H1 (cell line): ENCODE measurements at regions not wholly inside any gene's neighbourhood (a gene's known extent, or its start where the extent isn't known, plus 50 kb on each side); places are given as distances from the start of the nearest gene placed in this dataset.

Experiments used
- BCL11A ChIP-seq, 2 experiments: IDR thresholded peaks; one replicate each; pipeline ENCODE4 v1.6.1; 2011; ENCODE audit warnings: low read depth in 2 of 2, low read length in 2 of 2, mild to moderate bottlenecking in 2 of 2
- EP300 ChIP-seq, 2 experiments: IDR thresholded peaks; 1 replicate in 1 of 2; 2 replicates in 1 of 2; pipeline ENCODE4 v1.6.1; 2011 to 2012; ENCODE audit warnings: low read depth in 2 of 2, low read length in 2 of 2, mild to moderate bottlenecking in 2 of 2, borderline replicate concordance in 1 of 2, inconsistent platforms in 1 of 2, moderate library complexity in 1 of 2

- TF ChIP-seq EP300 (IDR thresholded peaks at IDR 0.05; ENCODE audit: borderline replicate concordance in 1 of 2, low read depth in 2 of 2, low read length in 2 of 2) (no peak), BCL11A (IDR thresholded peaks at IDR 0.05; ENCODE audit: low read depth in 2 of 2, low read length in 2 of 2) (no peak)
- TF ChIP-seq, all 59 proteins: peak for 0
These were observed 128.3 kb upstream of the EPHA5 start (continued) for GRCh38 chr4:65798498-65799127.
